ENCODE measurements at regions not wholly inside any gene's neighbourhood (a gene's known extent, or its start where the extent isn't known, plus 50 kb on each side); places are given as distances from the start of the nearest gene placed in this dataset.
"Not testable (repeated sequence)": the region's sequence is repeated elsewhere in the genome, so short reads cannot be mapped to it uniquely, and the experiment has no call there.

DNA sequence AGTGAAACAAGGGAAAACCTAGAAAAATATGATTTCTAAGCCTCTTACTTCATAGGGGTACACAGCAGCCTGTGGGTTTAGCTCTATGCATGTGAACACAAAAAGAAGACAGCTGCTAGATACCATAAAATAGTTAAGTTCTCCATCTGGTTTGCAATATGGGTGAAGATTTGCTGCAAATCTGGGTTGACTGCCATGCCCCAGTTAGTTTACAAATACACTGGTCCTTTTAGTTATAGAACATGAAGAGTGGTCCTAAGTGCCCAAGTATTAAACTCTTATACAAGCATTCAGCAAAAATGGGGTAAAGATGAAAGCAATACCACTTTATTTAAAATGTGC is 176.1 kb downstream of the AEBP2 start:
- no peak overlapping the region for H3K4me3 Mint-ChIP-seq
- TF ChIP-seq, protein P1, sequence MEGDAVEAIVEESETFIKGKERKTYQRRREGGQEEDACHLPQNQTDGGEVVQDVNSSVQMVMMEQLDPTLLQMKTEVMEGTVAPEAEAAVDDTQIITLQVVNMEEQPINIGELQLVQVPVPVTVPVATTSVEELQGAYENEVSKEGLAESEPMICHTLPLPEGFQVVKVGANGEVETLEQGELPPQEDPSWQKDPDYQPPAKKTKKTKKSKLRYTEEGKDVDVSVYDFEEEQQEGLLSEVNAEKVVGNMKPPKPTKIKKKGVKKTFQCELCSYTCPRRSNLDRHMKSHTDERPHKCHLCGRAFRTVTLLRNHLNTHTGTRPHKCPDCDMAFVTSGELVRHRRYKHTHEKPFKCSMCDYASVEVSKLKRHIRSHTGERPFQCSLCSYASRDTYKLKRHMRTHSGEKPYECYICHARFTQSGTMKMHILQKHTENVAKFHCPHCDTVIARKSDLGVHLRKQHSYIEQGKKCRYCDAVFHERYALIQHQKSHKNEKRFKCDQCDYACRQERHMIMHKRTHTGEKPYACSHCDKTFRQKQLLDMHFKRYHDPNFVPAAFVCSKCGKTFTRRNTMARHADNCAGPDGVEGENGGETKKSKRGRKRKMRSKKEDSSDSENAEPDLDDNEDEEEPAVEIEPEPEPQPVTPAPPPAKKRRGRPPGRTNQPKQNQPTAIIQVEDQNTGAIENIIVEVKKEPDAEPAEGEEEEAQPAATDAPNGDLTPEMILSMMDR (IDR thresholded peaks at IDR 0.05), result no peak
- no peak overlapping the region for H3K27ac Mint-ChIP-seq
- H3K36me3 Mint-ChIP-seq (ENCODE audit: low read depth), result peaks cover 8% of the 10 kb centered on the region; the same call in 1 of the 2 replicates
- H3K4me1 Mint-ChIP-seq (ENCODE audit: low read depth), result peaks cover 4% of the 10 kb centered on the region; the same call in 1 of the 2 replicates
- H3K9me3 Mint-ChIP-seq, result peaks cover 12% of the 10 kb centered on the region
- DNase-seq, result no peak
- H3K27me3 Mint-ChIP-seq (ENCODE audit: insufficient read depth), result no peaks in the 10 kb centered on the region

GRCh38 chr12:19616781-19617180 is 177.5 kb downstream of the AEBP2 start:
- Mint-ChIP-seq H3K9me3 (peaks cover 2% of the 10 kb centered on the region), H3K36me3 (ENCODE audit: low read depth) (peaks cover 2% of the 10 kb centered on the region; the same call in 1 of the 2 replicates), H3K27me3 (ENCODE audit: insufficient read depth) (no peaks in the 10 kb centered on the region), H3K27ac (no peak overlapping the region), H3K4me1 (ENCODE audit: low read depth) (peaks cover 4% of the 10 kb centered on the region; the same call in 1 of the 2 replicates), H3K4me3 (no peak overlapping the region)
- DNase-seq, result no peak
- TF ChIP-seq, protein P1 (IDR thresholded peaks at IDR 0.05), result no peak

DNA sequence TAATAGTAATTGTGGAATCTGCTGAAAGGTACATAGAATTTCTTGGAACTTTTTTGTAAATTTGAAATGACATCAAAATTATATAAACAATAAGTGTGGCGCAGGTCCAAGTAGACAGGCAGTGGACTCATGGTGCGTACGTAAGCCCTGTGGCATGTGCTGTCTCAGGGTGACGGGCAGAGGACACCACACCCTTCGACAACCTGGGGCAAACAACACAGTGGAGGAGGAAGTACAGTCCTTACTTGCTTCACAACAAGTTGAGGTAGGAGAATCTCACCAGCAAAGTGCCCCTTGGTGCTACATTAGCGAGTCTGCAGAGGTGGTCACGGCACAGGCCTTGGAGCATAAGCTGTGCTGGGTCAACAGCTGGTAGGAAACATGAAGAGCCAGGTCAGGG is 180.9 kb downstream of the AEBP2 start:
- H3K27me3 Mint-ChIP-seq (ENCODE audit: insufficient read depth), result no peaks in the 10 kb centered on the region
- TF ChIP-seq, protein P1 (IDR thresholded peaks at IDR 0.05), result no peak
- peaks cover 11% of the 10 kb centered on the region; the same call in 1 of the 2 replicates for H3K4me1 Mint-ChIP-seq (ENCODE audit: low read depth)
- no peaks in the 10 kb centered on the region for H3K36me3 Mint-ChIP-seq (ENCODE audit: low read depth)
- H3K27ac Mint-ChIP-seq, result no peak overlapping the region
- H3K9me3 Mint-ChIP-seq, result no peaks in the 10 kb centered on the region
- H3K4me3 Mint-ChIP-seq, result no peak overlapping the region
- DNase-seq, result no peak

GRCh38 chr12:19623751-19624399 is 184.6 kb downstream of the AEBP2 start:
- Mint-ChIP-seq H3K27ac (no peak overlapping the region), H3K4me1 (ENCODE audit: low read depth) (peaks cover 7% of the 10 kb centered on the region; the same call in 1 of the 2 replicates), H3K27me3 (ENCODE audit: insufficient read depth) (peaks cover 1% of the 10 kb centered on the region; the same call in 1 of the 2 replicates), H3K36me3 (ENCODE audit: low read depth) (no peaks in the 10 kb centered on the region), H3K4me3 (no peak overlapping the region), H3K9me3 (peaks cover 3% of the 10 kb centered on the region; the same call in 1 of the 2 replicates)
- TF ChIP-seq, protein P1 (IDR thresholded peaks at IDR 0.05), result no peak
- no peak for DNase-seq

DNA sequence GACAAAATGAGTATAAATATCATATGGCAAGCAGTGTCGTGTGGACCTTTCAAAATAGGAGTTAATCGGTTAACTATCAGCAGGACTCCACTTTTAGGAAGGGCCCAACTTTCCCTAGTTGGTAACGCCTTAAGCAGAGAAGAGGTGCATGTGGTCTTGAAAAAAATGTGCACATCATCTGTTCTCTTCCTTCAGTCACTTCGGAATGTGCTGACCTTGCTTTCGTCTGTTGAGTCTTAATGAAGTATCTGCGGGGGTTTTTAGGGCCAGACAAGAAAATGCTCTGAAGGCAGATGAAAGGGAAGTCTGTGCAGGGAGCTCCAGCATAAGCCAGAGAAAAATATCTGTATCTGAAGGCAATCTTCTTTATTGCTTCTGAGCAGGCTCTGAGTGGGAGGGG is 185.2 kb downstream of the AEBP2 start:
- H3K9me3 Mint-ChIP-seq, result peaks cover 3% of the 10 kb centered on the region; the same call in 1 of the 2 replicates
- DNase-seq, result no peak
- TF ChIP-seq, protein P1 (IDR thresholded peaks at IDR 0.05), result no peak
- H3K4me1 Mint-ChIP-seq (ENCODE audit: low read depth), result peaks cover 7% of the 10 kb centered on the region; the same call in 1 of the 2 replicates
- no peak overlapping the region for H3K4me3 Mint-ChIP-seq
- peaks cover 1% of the 10 kb centered on the region; the same call in 1 of the 2 replicates for H3K27me3 Mint-ChIP-seq (ENCODE audit: insufficient read depth)
- no peak overlapping the region for H3K27ac Mint-ChIP-seq
- no peaks in the 10 kb centered on the region for H3K36me3 Mint-ChIP-seq (ENCODE audit: low read depth)

DNA sequence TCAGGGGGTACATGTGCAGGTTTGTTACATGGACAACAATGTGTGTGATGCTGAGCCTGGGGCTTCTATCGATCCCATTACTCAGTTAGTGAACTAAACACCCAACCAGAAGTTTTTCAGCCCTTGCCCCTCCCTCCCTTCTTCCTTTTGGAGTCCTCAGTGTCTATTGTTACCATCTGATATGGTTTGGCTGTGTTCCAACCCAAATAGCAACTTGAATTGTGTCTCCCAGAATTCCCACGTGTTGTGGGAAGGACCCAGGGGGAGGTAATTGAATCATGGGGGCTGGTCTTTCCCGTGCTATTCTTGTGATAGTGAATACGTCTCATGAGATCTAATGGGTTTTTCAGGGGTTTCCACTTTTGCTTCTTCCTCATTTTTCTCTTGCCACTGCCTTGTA is 186.3 kb downstream of the AEBP2 start:
- H3K36me3 Mint-ChIP-seq (ENCODE audit: low read depth); H3K4me1 Mint-ChIP-seq (ENCODE audit: low read depth); DNase-seq; H3K9me3 Mint-ChIP-seq; H3K4me3 Mint-ChIP-seq; H3K27me3 Mint-ChIP-seq (ENCODE audit: insufficient read depth); H3K27ac Mint-ChIP-seq: not testable (repeated sequence)
